Thymus (tissue), 11 donors: ENCODE measurements at regions not wholly inside any gene's neighbourhood (a gene's known extent, or its start where the extent isn't known, plus 50 kb on each side); places are given as distances from the start of the nearest gene placed in this dataset.

Experiments used
- DNase-seq, 9 donors: peaks; one replicate each; pipeline ENCODE4 v3.0.0-alpha.2; 2013; ENCODE audit warnings: low spot score in 9 of 9, low read depth in 6 of 9, missing footprints in 1 of 9
- H3K27ac ChIP-seq, 2 donors: one replicate each; pipeline ENCODE4 v1.5.1; 2013; ENCODE audit warnings: control low read depth in 1 of 2, low read depth in 1 of 2, low read length in 1 of 2, mild to moderate bottlenecking in 1 of 2, moderate library complexity in 1 of 2
- H3K27me3 ChIP-seq, 2 donors: one replicate each; pipeline ENCODE4 v1.5.1; 2013; ENCODE audit warnings: low read length in 1 of 2; ENCODE audit not compliant: control insufficient read depth in 2 of 2, insufficient read depth in 1 of 2
- H3K36me3 ChIP-seq, 2 donors: one replicate each; pipeline ENCODE4 v1.5.1; 2013; ENCODE audit warnings: low read length in 1 of 2, mild to moderate bottlenecking in 1 of 2, moderate library complexity in 1 of 2; ENCODE audit not compliant: control insufficient read depth in 2 of 2, insufficient read depth in 2 of 2
- H3K4me1 ChIP-seq, 2 donors: one replicate each; pipeline ENCODE4 v1.5.1; 2013; ENCODE audit warnings: low read length in 2 of 2; ENCODE audit not compliant: control insufficient read depth in 2 of 2, insufficient read depth in 2 of 2
- H3K4me3 ChIP-seq, 2 donors: one replicate each; pipeline ENCODE4 v1.5.1; 2013; ENCODE audit warnings: low read length in 2 of 2, control low read depth in 1 of 2, mild to moderate bottlenecking in 1 of 2
- H3K9me3 ChIP-seq, 2 donors: one replicate each; pipeline ENCODE4 v1.5.1; 2013; ENCODE audit warnings: low read length in 1 of 2, mild to moderate bottlenecking in 1 of 2; ENCODE audit not compliant: control insufficient read depth in 2 of 2, insufficient read depth in 1 of 2
- WGBS: extraction: QIAGEN DNeasy Blood & Tissue Kit; methylation state at CpG from one replicate; pipeline ENCODE4 v1.1.7; 2013; 5-methylcytosine and 5-hydroxymethylcytosine counted together
- donor health status: healthy.

GRCh38 chr3:177931346-177931745, 604.9 kb upstream of the KCNMB2 start:
- 94% methylated on average over 2 of the region's 2 CpGs for WGBS
- DNase-seq = no peak

DNA sequence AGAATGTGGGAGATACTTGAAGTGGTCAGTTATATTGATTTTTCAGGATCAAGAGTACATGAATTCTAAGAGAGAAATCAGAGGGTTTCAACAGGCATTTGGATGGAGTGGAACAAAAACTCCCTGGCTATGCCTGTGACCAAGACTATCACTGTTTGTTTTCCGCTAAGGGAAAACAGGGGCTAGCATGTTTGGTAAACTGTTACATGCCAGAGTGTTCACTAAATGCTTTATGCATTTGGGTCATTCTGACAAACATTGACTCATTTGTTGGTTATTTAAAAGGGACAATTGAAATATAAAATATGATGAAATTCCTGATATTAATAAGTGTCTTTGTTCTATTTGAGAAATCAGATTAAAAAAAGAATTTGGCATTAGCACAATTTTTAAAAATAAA, 603.9 kb upstream of the KCNMB2 start:
- no peaks in the 10 kb centered on the region for H3K4me1 ChIP-seq
- no peaks in the 10 kb centered on the region for H3K36me3 ChIP-seq
- no peak for DNase-seq
- no peaks in the 10 kb centered on the region for H3K27me3 ChIP-seq
- no peaks in the 10 kb centered on the region for H3K9me3 ChIP-seq
- H3K4me3 ChIP-seq = no peak overlapping the region
- 98% methylated on average over 1 of the region's 1 CpG for WGBS
- no peak overlapping the region for H3K27ac ChIP-seq

More at GRCh38 chr3:177931346-177931745, 604.9 kb upstream of the KCNMB2 start:
- Histone ChIP-seq H3K36me3 (no peaks in the 10 kb centered on the region), H3K9me3 (no peaks in the 10 kb centered on the region), H3K4me1 (no peaks in the 10 kb centered on the region), H3K27ac (no peak overlapping the region), H3K27me3 (no peaks in the 10 kb centered on the region), H3K4me3 (no peak overlapping the region)

DNA sequence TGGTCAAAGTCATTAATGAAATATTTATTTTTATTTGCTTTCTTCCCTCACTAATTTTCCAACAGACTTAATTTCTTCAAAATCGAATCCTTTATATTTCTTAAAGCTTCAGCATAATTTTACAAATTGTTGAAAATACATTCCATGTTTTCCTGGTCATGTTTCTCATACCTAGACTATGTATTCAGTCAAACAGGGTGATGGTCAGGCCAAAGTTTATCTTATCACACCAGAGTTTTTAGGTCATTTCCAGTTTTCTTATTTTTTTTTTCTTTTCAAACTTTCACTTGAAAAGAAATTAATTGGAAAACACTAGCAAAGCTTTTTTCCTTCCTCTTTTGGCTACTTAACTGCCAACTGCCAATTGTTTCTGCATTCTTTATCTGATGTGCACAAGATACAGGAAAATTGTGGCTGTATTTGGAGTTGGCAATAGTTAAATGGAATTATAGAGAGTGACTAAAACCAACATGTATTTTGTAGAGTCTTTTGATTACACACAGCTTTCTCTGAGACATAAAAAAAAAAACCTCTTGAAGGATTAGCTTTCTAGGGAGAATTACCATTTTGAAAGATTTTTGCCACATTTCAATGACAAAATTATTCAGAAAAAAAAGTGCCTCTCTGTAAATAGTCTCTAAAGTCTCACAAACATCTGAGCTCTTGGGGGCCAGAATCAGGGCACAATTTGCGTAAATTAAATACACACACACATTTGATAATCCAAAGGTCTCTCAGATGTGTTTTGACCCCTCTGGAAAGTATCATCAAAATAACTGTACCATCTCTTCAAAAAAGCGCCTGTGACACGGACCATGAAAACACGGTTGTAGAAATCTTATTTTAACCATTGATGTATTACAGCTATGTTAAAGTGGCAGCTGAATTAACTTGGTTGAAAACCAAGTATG, 603.2 kb upstream of the KCNMB2 start:
- H3K36me3 ChIP-seq = no peaks in the 10 kb centered on the region
- DNase-seq = no peak
- no peaks in the 10 kb centered on the region for H3K27me3 ChIP-seq
- no peaks in the 10 kb centered on the region for H3K4me1 ChIP-seq
- no peaks in the 10 kb centered on the region for H3K9me3 ChIP-seq
- H3K4me3 ChIP-seq = no peak overlapping the region
- WGBS = 78% methylated on average over 5 of the region's 5 CpGs
- H3K27ac ChIP-seq = no peak overlapping the region

DNA sequence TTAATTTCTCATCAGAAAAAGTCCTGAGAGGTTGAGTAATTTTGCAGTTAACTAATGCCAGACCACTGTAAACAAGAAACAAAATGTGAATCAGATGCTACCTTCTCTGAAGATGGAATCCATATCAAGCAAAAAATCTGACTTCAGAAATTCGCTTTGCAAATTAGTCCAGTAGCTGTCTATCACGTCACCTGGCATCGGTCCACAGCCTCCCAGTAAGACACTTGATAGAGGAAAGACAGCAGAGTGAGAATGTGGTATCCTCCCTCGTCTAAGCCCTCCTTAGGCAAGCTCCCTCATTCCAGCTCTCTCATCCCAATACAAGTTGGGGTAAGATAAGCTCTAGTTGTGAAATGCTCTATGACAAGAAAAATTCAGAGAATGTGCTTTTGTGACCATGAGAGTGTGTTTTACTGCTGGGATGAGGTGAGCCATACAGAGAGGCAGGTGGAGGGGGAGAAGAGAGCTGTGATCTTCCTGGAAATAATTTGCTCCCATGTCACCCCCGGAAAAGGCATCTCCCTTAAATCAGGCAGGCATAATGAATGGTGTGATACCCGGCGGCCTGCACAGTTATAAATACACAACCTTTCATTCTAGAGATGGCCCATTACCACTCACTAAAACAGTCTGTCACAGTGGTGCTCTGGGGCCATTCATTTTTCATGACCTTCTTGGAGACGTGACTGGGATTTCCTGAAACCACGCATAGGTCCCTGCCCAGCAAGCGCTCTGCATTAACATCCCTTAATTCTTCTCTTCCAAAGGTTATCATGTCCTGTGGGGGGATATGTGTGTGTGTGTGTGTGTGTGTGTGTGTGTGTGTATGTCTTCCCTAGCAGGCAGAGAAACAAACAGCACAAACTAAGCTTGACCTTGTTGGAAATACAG, 602.0 kb upstream of the KCNMB2 start:
- Histone ChIP-seq H3K4me3 (no peak overlapping the region), H3K27me3 (no peaks in the 10 kb centered on the region), H3K36me3 (no peaks in the 10 kb centered on the region), H3K4me1 (no peaks in the 10 kb centered on the region), H3K27ac (no peak overlapping the region), H3K9me3 (no peaks in the 10 kb centered on the region)
- WGBS = 96% methylated on average over 10 of the region's 10 CpGs
- DNase-seq = no peak

DNA sequence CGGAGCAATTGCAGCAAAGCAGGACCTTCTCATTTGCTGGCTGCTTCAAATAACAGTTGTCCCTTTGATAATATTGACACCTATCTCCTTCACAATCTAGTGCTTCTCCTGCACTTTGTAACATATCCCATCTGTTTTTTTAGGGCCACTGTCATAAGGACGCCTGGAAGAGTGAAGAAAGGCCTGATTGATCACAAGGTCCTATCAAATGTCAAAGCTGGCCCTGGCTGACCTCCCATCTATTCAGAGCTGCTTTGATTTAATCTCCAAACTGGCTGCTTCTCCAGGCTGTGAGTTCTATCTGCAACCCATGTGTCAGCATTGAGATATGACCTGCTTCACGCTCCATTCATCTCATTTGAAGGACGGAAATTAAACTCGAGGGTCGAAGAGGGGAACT, 601.2 kb upstream of the KCNMB2 start:
- no peaks in the 10 kb centered on the region for H3K4me1 ChIP-seq
- H3K27ac ChIP-seq = no peak overlapping the region
- no peak overlapping the region for H3K4me3 ChIP-seq
- H3K36me3 ChIP-seq = no peaks in the 10 kb centered on the region
- 86% methylated on average over 6 of the region's 6 CpGs for WGBS
- H3K9me3 ChIP-seq = no peaks in the 10 kb centered on the region
- no peaks in the 10 kb centered on the region for H3K27me3 ChIP-seq
- no peak for DNase-seq

DNA sequence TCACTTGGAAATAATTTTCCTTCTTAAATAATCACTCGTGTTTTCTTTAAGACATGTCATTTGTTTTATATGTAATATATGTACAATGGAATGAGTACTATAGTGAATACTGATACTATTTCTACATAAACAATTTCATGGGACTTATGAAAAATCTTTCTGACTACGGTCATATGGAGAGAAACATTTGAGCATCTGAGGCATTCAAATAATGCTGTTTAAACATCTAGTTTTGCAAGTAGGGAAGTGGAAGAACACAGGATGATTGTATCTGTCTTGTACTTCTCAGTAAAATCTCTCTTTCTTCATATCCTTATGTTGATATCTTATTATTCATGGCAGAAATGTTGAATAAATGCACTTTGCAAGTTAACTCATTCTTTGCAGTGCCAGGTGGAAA, 599.5 kb upstream of the KCNMB2 start:
- H3K4me1 ChIP-seq = no peaks in the 10 kb centered on the region
- no peaks in the 10 kb centered on the region for H3K36me3 ChIP-seq
- H3K9me3 ChIP-seq = no peaks in the 10 kb centered on the region
- H3K27ac ChIP-seq = no peak overlapping the region
- no peaks in the 10 kb centered on the region for H3K27me3 ChIP-seq
- WGBS = 97% methylated on average over 2 of the region's 2 CpGs
- no peak for DNase-seq
- no peak overlapping the region for H3K4me3 ChIP-seq

GRCh38 chr3:177942911-177943310, 593.3 kb upstream of the KCNMB2 start:
- DNase-seq = no peak
- no peak overlapping the region for H3K4me3 ChIP-seq
- no peaks in the 10 kb centered on the region for H3K36me3 ChIP-seq
- no peak overlapping the region for H3K27ac ChIP-seq
- no peaks in the 10 kb centered on the region for H3K27me3 ChIP-seq
- peaks cover 8 to 9% of the 10 kb centered on the region in 2 donors for H3K4me1 ChIP-seq
- no peaks in the 10 kb centered on the region for H3K9me3 ChIP-seq
- 98% methylated on average over 2 of the region's 2 CpGs for WGBS

DNA sequence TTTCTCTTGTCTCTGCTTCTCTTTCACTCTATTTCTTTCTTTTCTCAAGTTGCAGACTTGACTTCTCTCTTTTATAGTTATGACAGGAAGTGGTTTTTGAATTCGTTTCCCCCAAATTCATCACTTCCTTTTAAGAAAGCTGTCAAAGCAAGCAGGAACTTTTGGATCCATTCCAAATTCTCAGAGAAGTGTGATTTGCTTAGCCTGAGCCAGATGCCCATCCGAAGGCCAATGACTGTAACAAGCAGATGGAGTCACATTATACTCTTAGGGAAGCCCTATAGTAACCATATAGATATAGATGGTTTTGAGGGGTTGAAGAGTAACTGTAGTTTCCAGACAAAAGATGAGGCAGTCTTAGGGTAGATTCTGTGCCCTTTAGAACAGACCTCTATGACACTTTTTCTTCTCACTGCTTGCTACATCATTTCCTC, 592.0 kb upstream of the KCNMB2 start:
- peak in 7 of 9 donors; percentile 9 to 74 (median 34) for DNase-seq
- 22% methylated on average over 2 of the region's 2 CpGs for WGBS
- Histone ChIP-seq H3K9me3 (no peaks in the 10 kb centered on the region), H3K4me3 (no peak overlapping the region), H3K27ac (peak overlapping the region; percentile 25 to 39), H3K4me1 (peaks cover 9 to 15% of the 10 kb centered on the region in 2 donors), H3K27me3 (no peaks in the 10 kb centered on the region), H3K36me3 (no peaks in the 10 kb centered on the region)

DNA sequence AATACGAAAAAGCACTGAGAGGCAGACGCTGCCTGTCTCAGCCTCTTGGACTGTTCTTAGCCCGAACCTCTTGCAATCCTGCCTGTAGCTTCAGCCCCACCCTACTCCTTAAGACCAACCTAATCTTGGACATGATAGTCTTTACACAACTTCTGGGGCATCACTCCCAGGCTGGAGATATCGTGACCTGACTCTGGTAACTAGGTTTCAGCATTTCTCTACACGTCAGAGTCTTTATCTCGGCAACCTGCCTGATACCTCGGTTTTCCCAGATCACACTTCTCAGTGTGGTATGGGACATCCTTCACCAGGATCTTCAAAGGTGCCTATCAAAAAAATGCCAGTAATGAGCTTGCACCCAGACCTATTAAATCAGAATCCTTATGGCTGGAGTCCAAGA, 590.2 kb upstream of the KCNMB2 start:
- no peak overlapping the region for H3K27ac ChIP-seq

More for the DNA sequence above, 590.2 kb upstream of the KCNMB2 start:
- H3K4me3 ChIP-seq = no peak overlapping the region
- H3K9me3 ChIP-seq = no peaks in the 10 kb centered on the region
- peaks cover 9 to 19% of the 10 kb centered on the region in 2 donors for H3K4me1 ChIP-seq
- no peaks in the 10 kb centered on the region for H3K27me3 ChIP-seq
- WGBS = 99% methylated on average over 7 of the region's 7 CpGs
- no peak for DNase-seq
- H3K36me3 ChIP-seq = no peaks in the 10 kb centered on the region
